Adrenal gland (tissue), 5 donors: ENCODE measurements at regions not wholly inside any gene's neighbourhood (a gene's known extent, or its start where the extent isn't known, plus 50 kb on each side); places are given as distances from the start of the nearest gene placed in this dataset.

Experiments used
- POLR2A ChIP-seq, 2 donors: fragments of 450-650 bp; IDR thresholded peaks; one replicate each; pipeline ENCODE4 v1.6.1; 2017; ENCODE audit warnings: antibody characterized with exemption in 2 of 2, mild to moderate bottlenecking in 2 of 2, moderate library complexity in 1 of 2
- TF ChIP-seq, protein P1 (sequence below), 6 experiments: fragments of 450-650 bp in 4 of 6; fragments of 200-600 bp in 2 of 6; sonication (generic) in 1 of 6; IDR thresholded peaks; 1 replicate in 5 of 6; 2 replicates in 1 of 6; pipeline versions ENCODE4 v1.5.1 to v1.8.0; 2016 to 2021; ENCODE audit warnings: antibody characterized with exemption in 6 of 6, mild to moderate bottlenecking in 2 of 6, moderate library complexity in 1 of 6
- donor health status: DM: no; HTN: no; CAD: no.

DNA sequence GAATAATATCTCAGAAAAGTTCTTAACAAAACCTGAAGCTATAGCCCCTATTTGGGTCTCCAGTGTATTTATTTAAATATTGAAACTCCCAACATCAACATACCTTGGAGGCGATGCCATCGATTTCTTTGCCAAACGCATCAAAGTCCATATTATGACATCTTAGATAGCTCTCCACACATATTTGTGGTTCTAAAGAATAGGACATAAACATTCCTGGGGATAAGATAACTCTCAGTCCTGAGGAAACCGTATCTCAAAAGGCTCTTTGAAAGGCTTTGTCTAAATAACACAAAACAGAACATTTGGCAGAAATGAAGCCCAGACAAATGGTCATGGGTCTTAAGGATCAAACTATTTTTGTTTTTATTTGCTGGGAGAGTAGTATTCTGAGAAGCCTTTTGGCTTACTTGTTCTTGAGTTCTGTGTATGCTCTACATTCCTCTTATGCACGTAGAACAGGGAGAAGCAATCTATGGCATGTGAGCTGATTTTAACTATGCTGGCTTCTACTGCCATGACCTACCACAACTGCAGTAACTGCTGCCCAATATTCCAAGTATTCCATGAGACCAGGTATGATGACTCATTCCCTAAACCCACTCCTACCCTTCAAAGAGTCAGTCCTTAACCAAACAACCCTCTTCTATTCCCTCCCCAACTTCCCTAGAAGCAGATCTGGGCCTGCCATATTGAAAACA lies 279.0 kb upstream of the ZFHX3 start:
- TF ChIP-seq, protein P1, sequence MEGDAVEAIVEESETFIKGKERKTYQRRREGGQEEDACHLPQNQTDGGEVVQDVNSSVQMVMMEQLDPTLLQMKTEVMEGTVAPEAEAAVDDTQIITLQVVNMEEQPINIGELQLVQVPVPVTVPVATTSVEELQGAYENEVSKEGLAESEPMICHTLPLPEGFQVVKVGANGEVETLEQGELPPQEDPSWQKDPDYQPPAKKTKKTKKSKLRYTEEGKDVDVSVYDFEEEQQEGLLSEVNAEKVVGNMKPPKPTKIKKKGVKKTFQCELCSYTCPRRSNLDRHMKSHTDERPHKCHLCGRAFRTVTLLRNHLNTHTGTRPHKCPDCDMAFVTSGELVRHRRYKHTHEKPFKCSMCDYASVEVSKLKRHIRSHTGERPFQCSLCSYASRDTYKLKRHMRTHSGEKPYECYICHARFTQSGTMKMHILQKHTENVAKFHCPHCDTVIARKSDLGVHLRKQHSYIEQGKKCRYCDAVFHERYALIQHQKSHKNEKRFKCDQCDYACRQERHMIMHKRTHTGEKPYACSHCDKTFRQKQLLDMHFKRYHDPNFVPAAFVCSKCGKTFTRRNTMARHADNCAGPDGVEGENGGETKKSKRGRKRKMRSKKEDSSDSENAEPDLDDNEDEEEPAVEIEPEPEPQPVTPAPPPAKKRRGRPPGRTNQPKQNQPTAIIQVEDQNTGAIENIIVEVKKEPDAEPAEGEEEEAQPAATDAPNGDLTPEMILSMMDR (IDR thresholded peaks at IDR 0.05), result no peak
- no peak for TF ChIP-seq POLR2A (IDR thresholded peaks at IDR 0.05)
